Central memory CD8-positive, alpha-beta T cell (primary cell): ENCODE measurements at regions not wholly inside any gene's neighbourhood (a gene's known extent, or its start where the extent isn't known, plus 50 kb on each side); places are given as distances from the start of the nearest gene placed in this dataset.

ENCODE experiments used
- ATAC-seq: fragments of 150-1000 bp; cut with Tn5 transposase; replicated peaks from 2 replicates; pipeline ENCODE4 v1.10.0; 2022; ENCODE audit warnings: mild to moderate bottlenecking, moderate FRiP score, moderate number of reproducible peaks; ENCODE audit not compliant: poor library complexity, severe bottlenecking; ENCODE audit errors: extremely low read depth
- DNase-seq, 2 donors: peaks; one replicate each; pipeline ENCODE4 v3.0.0; 2021; ENCODE audit warnings: low spot score in 2 of 2
- H3K27ac Mint-ChIP-seq: one replicate; pipeline ENCODE4 v1.8.0; 2022; ENCODE audit warnings: low read depth, mild to moderate bottlenecking, moderate library complexity, mixed read lengths
- H3K27me3 Mint-ChIP-seq: one replicate; pipeline ENCODE4 v1.8.0; 2022; ENCODE audit warnings: mixed read lengths
- H3K36me3 Mint-ChIP-seq: one replicate; pipeline ENCODE4 v1.8.0; 2022; ENCODE audit warnings: mild to moderate bottlenecking, moderate library complexity, mixed read lengths; ENCODE audit not compliant: insufficient read depth
- H3K4me1 Mint-ChIP-seq: one replicate; pipeline ENCODE4 v1.8.0; 2022; ENCODE audit warnings: mixed read lengths
- H3K4me3 Mint-ChIP-seq: one replicate; pipeline ENCODE4 v1.8.0; 2022; ENCODE audit warnings: mild to moderate bottlenecking, moderate library complexity, mixed read lengths
- H3K9me3 Mint-ChIP-seq: one replicate; pipeline ENCODE4 v1.8.0; 2022; ENCODE audit warnings: mixed read lengths

GRCh38 chr10:129405389-129405788 is 61.7 kb upstream of the MGMT start:
- DNase-seq (no peak), ATAC-seq (no peak)
- Mint-ChIP-seq H3K36me3 (no peaks in the 10 kb centered on the region), H3K27me3 (peaks cover 47% of the 10 kb centered on the region), H3K4me1 (no peaks in the 10 kb centered on the region), H3K27ac (no peak overlapping the region), H3K4me3 (no peak overlapping the region), H3K9me3 (no peaks in the 10 kb centered on the region)

- H3K27me3 Mint-ChIP-seq, result peaks cover 25% of the 10 kb centered on the region
- no peak overlapping the region for H3K4me3 Mint-ChIP-seq
- no peak for ATAC-seq
- H3K27ac Mint-ChIP-seq, result no peak overlapping the region
- no peaks in the 10 kb centered on the region for H3K9me3 Mint-ChIP-seq
- no peaks in the 10 kb centered on the region for H3K4me1 Mint-ChIP-seq
- H3K36me3 Mint-ChIP-seq, result no peaks in the 10 kb centered on the region
- DNase-seq, result no peak
Measured at GRCh38 chr10:129410688-129411392, 56.2 kb upstream of the MGMT start.

GRCh38 chr10:129411393-129411705 is 55.7 kb upstream of the MGMT start:
- Mint-ChIP-seq H3K27me3 (peaks cover 20% of the 10 kb centered on the region), H3K4me3 (no peak overlapping the region), H3K27ac (no peak overlapping the region), H3K36me3 (no peaks in the 10 kb centered on the region), H3K9me3 (no peaks in the 10 kb centered on the region), H3K4me1 (no peaks in the 10 kb centered on the region)
- no peak for ATAC-seq
- DNase-seq, result no peak

- Mint-ChIP-seq H3K27me3 (peaks cover 15% of the 10 kb centered on the region), H3K9me3 (no peaks in the 10 kb centered on the region)
- no peak for ATAC-seq
Measured at GRCh38 chr10:129411772-129412171, 55.3 kb upstream of the MGMT start.

GRCh38 chr10:129413024-129413423 is 54.0 kb upstream of the MGMT start:
- Mint-ChIP-seq H3K27ac (no peak overlapping the region), H3K4me3 (no peak overlapping the region), H3K27me3 (peaks cover 3% of the 10 kb centered on the region), H3K9me3 (no peaks in the 10 kb centered on the region), H3K4me1 (no peaks in the 10 kb centered on the region), H3K36me3 (no peaks in the 10 kb centered on the region)
- ATAC-seq (no peak), DNase-seq (no peak)

More at GRCh38 chr10:129411772-129412171, 55.3 kb upstream of the MGMT start:
- H3K4me1 Mint-ChIP-seq, result no peaks in the 10 kb centered on the region
- H3K4me3 Mint-ChIP-seq, result no peak overlapping the region
- H3K27ac Mint-ChIP-seq, result no peak overlapping the region
- H3K36me3 Mint-ChIP-seq, result no peaks in the 10 kb centered on the region
- DNase-seq, result no peak

GRCh38 chr10:129415215-129416140 is 51.6 kb upstream of the MGMT start:
- no peaks in the 10 kb centered on the region for H3K27me3 Mint-ChIP-seq
- H3K4me1 Mint-ChIP-seq, result no peaks in the 10 kb centered on the region
- ATAC-seq (no peak), DNase-seq (no peak)
- no peaks in the 10 kb centered on the region for H3K36me3 Mint-ChIP-seq
- no peak overlapping the region for H3K4me3 Mint-ChIP-seq
- H3K9me3 Mint-ChIP-seq, result no peaks in the 10 kb centered on the region
- H3K27ac Mint-ChIP-seq, result no peak overlapping the region

- Mint-ChIP-seq H3K36me3 (no peaks in the 10 kb centered on the region), H3K27me3 (no peaks in the 10 kb centered on the region), H3K27ac (no peak overlapping the region), H3K4me1 (no peaks in the 10 kb centered on the region), H3K9me3 (no peaks in the 10 kb centered on the region), H3K4me3 (no peak overlapping the region)
- no peak for ATAC-seq
- DNase-seq, result no peak
Measured at GRCh38 chr10:129416155-129416554, 50.9 kb upstream of the MGMT start.

GRCh38 chr10:129416956-129417765 is 49.9 kb upstream of the MGMT start:
- no peaks in the 10 kb centered on the region for H3K36me3 Mint-ChIP-seq
- H3K27ac Mint-ChIP-seq, result no peak overlapping the region
- H3K27me3 Mint-ChIP-seq, result peaks cover 9% of the 10 kb centered on the region
- DNase-seq (no peak), ATAC-seq (no peak)
- H3K4me3 Mint-ChIP-seq, result no peak overlapping the region
- no peaks in the 10 kb centered on the region for H3K4me1 Mint-ChIP-seq
- H3K9me3 Mint-ChIP-seq, result no peaks in the 10 kb centered on the region
